BLaER1 treated with 17β-estradiol and CSF1 and Interleukin-3, amounts not matched to agents 10 nM and 100 nM (cell line): ENCODE measurements at regions not wholly inside any gene's neighbourhood (a gene's known extent, or its start where the extent isn't known, plus 50 kb on each side); places are given as distances from the start of the nearest gene placed in this dataset.

Source experiments
- H3K27ac ChIP-seq, 11 experiments: shearing (Covaris generic); formaldehyde crosslinking; 2 replicates each; pipeline ENCODE4 v1.8.1; 2022
- H3K27me3 ChIP-seq, 11 experiments: shearing (Covaris generic); formaldehyde crosslinking; 2 replicates each; pipeline ENCODE4 v1.8.1; 2022
- H3K36me3 ChIP-seq, 11 experiments: shearing (Covaris generic); formaldehyde crosslinking; 2 replicates each; pipeline ENCODE4 v1.8.1; 2022
- H3K4me1 ChIP-seq, 10 experiments: shearing (Covaris generic); formaldehyde crosslinking; 2 replicates each; pipeline ENCODE4 v1.8.1; 2022
- H3K4me2 ChIP-seq, 11 experiments: shearing (Covaris generic); formaldehyde crosslinking; 2 replicates each; pipeline ENCODE4 v1.8.1; 2022
- H3K4me3 ChIP-seq, 10 experiments: shearing (Covaris generic); formaldehyde crosslinking; 2 replicates each; pipeline ENCODE4 v1.8.1; 2022
- H3K9ac ChIP-seq, 11 experiments: shearing (Covaris generic); formaldehyde crosslinking; 2 replicates each; pipeline ENCODE4 v1.8.1; 2022
- H3K9me3 ChIP-seq, 11 experiments: shearing (Covaris generic); formaldehyde crosslinking; replicated peaks in 1 of 11; 2 replicates each; pipeline ENCODE4 v1.8.1; 2022
- H4K20me1 ChIP-seq, 11 experiments: shearing (Covaris generic); formaldehyde crosslinking; 2 replicates each; pipeline ENCODE4 v1.8.1; 2022
- Cebpa-rat ChIP-seq, 11 experiments: shearing (Covaris generic); IDR thresholded peaks; 2 replicates each; pipeline ENCODE4 v1.8.1; 2022

DNA sequence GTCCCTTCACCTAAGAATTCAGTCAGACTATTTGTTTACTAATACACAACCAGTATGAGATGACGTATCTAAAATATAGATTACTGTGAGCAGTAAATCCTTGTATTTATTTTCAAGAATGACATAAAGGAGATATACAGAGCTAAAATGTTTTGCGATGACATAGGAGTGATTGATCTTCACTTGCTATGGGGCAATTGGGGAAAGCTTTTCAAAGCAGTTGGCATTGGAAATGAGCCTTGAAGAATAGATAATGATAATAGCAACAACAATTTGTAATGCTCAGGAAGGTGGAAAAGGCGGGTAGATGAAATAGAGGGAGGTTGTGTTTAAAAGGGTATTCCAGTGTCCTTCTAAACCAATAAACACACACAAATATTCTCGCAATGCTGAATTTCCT lies 623.7 kb downstream of the CDH8 start:
- Histone ChIP-seq H3K4me1 (no peaks in the 10 kb centered on the region), H3K27ac (no peak overlapping the region), H3K9me3 (no peaks in the 10 kb centered on the region), H3K4me3 (no peak overlapping the region), H4K20me1 (no peaks in the 10 kb centered on the region), H3K27me3 (no peaks in the 10 kb centered on the region), H3K9ac (no peak overlapping the region), H3K4me2 (no peak overlapping the region), H3K36me3 (no peaks in the 10 kb centered on the region)
- no peak for TF ChIP-seq Cebpa-rat (IDR thresholded peaks at IDR 0.05)

DNA sequence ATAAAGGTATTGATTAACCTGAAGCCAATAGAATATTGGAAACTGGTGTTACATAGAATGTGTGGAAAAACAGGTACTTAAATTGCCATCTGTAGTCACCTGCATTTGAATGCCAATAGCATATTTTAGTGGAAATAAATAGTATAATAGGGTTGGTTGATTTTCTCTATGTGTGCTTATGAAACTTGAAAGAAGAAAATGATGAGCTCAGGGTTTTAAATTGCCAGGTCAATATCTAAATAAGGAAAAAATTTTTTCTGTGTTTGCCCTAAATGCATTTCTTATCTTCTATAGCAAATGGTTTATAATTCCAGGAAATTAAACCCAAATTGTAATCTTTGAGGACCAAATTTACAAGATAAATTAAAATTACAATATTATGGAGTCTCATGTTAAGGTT lies 626.6 kb downstream of the CDH8 start:
- H3K4me2 ChIP-seq = no peak overlapping the region
- no peaks in the 10 kb centered on the region for H3K4me1 ChIP-seq
- no peak overlapping the region for H3K27ac ChIP-seq
- no peaks in the 10 kb centered on the region for H3K9me3 ChIP-seq
- H3K4me3 ChIP-seq = no peak overlapping the region
- TF ChIP-seq Cebpa-rat (IDR thresholded peaks at IDR 0.05) = no peak
- no peaks in the 10 kb centered on the region for H4K20me1 ChIP-seq
- H3K36me3 ChIP-seq = no peaks in the 10 kb centered on the region
- H3K9ac ChIP-seq = no peak overlapping the region
- no peaks in the 10 kb centered on the region for H3K27me3 ChIP-seq

DNA sequence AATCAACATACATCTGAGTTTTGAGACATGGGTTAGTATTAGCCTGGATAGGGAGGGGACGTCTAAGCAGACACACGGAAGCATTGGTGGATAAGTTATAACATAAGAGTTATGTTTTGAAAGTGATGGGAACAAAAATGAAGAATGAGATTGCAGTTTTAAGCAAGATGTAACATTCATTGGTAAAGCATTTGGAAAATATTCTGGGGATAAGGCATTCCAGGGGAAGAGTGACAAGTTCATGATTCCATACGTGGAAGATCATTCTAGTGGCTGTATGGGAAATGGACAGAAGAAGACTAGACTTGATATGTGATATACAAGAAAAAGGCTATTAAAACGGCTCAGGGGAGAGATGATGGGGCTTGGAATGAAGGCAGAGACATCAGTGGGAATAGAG lies 632.9 kb downstream of the CDH8 start:
- Histone ChIP-seq H3K4me2 (no peak overlapping the region), H3K9me3 (no peaks in the 10 kb centered on the region), H3K36me3 (no peaks in the 10 kb centered on the region), H3K4me1 (no peaks in the 10 kb centered on the region), H4K20me1 (no peaks in the 10 kb centered on the region), H3K9ac (no peak overlapping the region), H3K27ac (no peak overlapping the region), H3K27me3 (no peaks in the 10 kb centered on the region), H3K4me3 (no peak overlapping the region)
- no peak for TF ChIP-seq Cebpa-rat (IDR thresholded peaks at IDR 0.05)

DNA sequence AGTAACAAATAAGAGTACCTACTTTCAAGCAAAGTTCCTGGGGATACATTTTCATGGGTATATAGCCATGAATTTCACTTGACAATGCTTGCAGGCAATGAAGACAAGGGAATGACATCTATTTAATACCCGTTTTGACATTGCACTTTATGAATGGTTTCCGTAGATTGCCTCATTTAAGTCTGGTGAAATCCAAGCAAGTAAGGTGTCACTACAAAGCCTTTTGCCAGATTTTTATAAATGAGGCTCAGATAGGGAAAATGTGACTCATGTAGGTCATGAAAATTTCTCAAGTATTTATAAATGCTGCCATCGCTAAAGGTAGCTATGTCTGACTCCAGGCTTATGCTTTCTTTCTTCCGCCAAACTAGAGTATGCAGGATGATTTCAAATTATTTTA lies 644.3 kb downstream of the CDH8 start:
- Histone ChIP-seq H3K4me2 (no peak overlapping the region), H3K36me3 (no peaks in the 10 kb centered on the region), H4K20me1 (no peaks in the 10 kb centered on the region), H3K9ac (no peak overlapping the region), H3K4me1 (no peaks in the 10 kb centered on the region), H3K27me3 (no peaks in the 10 kb centered on the region), H3K4me3 (no peak overlapping the region), H3K9me3 (no peaks in the 10 kb centered on the region), H3K27ac (no peak overlapping the region)
- no peak for TF ChIP-seq Cebpa-rat (IDR thresholded peaks at IDR 0.05)

DNA sequence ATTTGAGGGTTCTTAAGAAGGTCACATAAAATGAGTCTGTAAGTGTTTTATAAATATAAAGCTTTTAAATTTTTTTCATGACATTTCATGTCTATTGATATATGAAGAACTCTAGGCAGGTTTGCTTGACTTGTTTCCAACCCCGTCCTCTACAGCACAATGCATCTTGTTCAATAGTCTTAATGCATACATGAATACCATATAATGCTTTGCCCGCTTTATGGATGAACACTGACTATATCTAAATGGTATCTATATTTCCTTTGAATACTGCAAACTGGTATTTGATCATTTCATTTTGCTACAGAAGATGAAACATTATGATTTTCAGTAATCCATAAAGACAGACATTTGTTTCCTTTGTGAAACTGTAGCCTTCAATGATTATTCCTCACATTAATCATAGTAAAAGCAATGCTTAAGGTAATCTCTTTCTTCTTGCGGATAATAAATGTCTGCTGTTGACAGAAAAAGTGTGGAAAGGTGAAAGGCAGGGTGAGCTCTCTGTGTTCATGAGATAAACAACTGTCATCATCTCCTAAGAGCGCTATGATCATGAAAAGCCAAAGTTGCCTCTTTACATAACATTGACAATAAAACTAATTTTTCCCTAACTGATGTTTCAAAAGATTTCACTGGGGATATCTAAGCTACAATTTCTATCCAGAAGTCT lies 645.1 kb downstream of the CDH8 start:
- no peak for TF ChIP-seq Cebpa-rat (IDR thresholded peaks at IDR 0.05)

DNA sequence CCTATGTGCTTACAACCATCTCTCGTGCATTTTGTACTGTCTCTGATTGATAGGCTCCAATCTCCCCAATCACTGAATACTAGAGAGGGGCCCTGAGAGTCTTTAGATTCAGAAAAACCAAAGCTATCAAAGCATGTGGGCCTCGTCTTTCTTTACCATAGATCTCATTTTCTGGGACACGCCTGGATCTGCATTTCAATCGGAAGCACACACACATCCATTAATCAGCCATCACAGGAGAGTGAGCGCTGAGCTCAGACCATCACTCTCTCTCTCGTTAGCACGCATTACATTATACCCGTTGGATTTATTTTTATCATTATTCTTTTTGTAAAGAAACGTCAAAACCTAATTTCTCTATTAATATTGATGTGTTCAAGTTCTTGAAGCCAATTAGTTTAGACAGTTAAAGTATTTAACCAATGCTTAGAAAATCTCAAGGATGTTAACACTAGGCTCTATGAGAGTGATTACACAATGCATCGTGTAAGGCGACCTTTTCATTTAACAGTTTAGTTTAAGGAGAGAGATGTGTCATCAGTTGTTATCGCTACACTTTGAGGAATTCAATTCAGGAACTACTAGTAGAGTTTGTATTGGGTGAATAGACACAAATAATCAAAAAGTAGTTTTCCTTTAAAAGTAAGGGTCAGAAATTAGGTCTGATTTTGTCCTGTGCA lies 650.7 kb downstream of the CDH8 start:
- H3K4me1 ChIP-seq = no peaks in the 10 kb centered on the region
- H3K4me3 ChIP-seq = no peak overlapping the region
- no peaks in the 10 kb centered on the region for H4K20me1 ChIP-seq
- no peaks in the 10 kb centered on the region for H3K27me3 ChIP-seq
- H3K9me3 ChIP-seq = no peaks in the 10 kb centered on the region
- no peaks in the 10 kb centered on the region for H3K36me3 ChIP-seq
- H3K9ac ChIP-seq = no peak overlapping the region
- H3K4me2 ChIP-seq = no peak overlapping the region
- no peak for TF ChIP-seq Cebpa-rat (IDR thresholded peaks at IDR 0.05)
- H3K27ac ChIP-seq = no peak overlapping the region

More for the DNA sequence above, 645.1 kb downstream of the CDH8 start:
- Histone ChIP-seq H3K4me2 (no peak overlapping the region), H3K9ac (no peak overlapping the region), H3K4me1 (no peaks in the 10 kb centered on the region), H4K20me1 (no peaks in the 10 kb centered on the region), H3K4me3 (no peak overlapping the region), H3K36me3 (no peaks in the 10 kb centered on the region), H3K9me3 (no peaks in the 10 kb centered on the region), H3K27me3 (no peaks in the 10 kb centered on the region), H3K27ac (no peak overlapping the region)

DNA sequence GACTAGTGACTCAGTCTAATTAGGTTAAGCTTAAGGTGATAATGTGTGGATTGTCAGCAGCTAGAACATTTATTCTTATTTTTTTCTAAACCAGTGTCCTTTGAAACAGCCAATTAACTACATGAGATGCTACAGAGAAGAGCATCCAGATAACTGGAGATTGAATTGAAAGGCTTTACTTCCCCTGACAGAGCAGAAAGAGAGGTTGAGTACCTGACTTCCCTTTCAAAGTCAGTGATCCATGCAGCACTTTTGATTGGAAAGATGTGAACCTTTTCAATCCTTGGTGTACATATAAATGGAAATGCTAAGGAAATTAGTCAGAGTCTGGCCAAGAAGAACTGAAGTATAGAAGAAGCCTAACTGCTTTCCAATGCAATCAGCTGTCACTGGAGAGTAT lies 653.8 kb downstream of the CDH8 start:
- TF ChIP-seq Cebpa-rat (IDR thresholded peaks at IDR 0.05) = no peak
- no peak overlapping the region for H3K4me2 ChIP-seq
- H3K27ac ChIP-seq = no peak overlapping the region
- no peaks in the 10 kb centered on the region for H3K4me1 ChIP-seq
- H3K9ac ChIP-seq = no peak overlapping the region
- no peaks in the 10 kb centered on the region for H3K36me3 ChIP-seq
- no peaks in the 10 kb centered on the region for H4K20me1 ChIP-seq
- no peaks in the 10 kb centered on the region for H3K9me3 ChIP-seq
- no peaks in the 10 kb centered on the region for H3K27me3 ChIP-seq
- H3K4me3 ChIP-seq = no peak overlapping the region

DNA sequence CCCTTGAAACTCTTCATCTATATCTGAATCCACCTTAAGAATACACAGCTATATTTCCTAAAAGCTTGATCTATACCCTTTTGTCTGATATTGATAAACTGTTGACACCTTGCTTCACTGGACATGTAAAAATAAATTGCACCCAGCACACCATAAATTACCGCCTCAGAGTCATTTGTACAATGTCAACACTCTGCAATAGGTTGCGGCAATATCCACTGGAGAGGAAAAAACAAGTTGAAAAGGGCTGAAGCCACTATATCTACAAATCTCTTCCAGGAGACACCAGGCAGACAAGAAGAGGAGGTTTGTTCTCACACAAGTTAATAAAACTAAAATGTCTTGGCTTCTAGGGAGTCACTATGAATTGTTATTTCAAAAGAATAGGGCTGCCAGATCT lies 656.9 kb downstream of the CDH8 start:
- Histone ChIP-seq H3K9me3 (0 out of 22 replicates have a peak, but pooled peaks cover 0 to under 1% (median 0%) of the 10 kb centered on the region in 11 experiments), H4K20me1 (no peaks in the 10 kb centered on the region), H3K4me3 (no peak overlapping the region), H3K27ac (no peak overlapping the region), H3K36me3 (no peaks in the 10 kb centered on the region), H3K4me2 (no peak overlapping the region), H3K9ac (no peak overlapping the region), H3K4me1 (no peaks in the 10 kb centered on the region), H3K27me3 (no peaks in the 10 kb centered on the region)
- no peak for TF ChIP-seq Cebpa-rat (IDR thresholded peaks at IDR 0.05)

DNA sequence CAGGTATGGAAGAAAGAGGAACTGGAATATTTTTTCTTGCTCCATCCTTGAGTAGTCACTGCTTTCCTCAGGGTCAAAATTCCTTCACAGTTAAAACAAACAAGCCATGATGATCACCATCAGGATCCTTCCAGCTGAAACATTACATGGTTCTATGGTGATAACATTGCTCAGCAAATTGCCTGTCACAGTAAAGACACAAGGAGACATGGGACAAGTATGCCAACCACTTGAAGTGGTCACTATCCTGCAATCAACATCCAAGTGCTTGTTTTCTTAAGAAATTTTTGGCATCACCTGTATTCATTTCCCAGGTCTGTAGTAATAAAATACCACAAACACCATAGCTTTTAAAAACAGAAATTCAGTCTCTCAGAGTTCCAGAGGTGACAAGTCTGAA lies 662.2 kb downstream of the CDH8 start:
- Histone ChIP-seq H3K4me2 (no peak overlapping the region), H3K4me1 (peaks cover 5 to 25% (median 13%) of the 10 kb centered on the region in 10 experiments; a peak in 17 of 20 replicates), H4K20me1 (no peaks in the 10 kb centered on the region), H3K27me3 (peaks cover 0 to 30% (median 0%) of the 10 kb centered on the region in 11 experiments; a peak in 5 of 22 replicates), H3K27ac (no peak overlapping the region), H3K4me3 (no peak overlapping the region), H3K9me3 (peaks cover 0 to 8% (median 0%) of the 10 kb centered on the region in 11 experiments; a peak in 1 of 22 replicates), H3K36me3 (no peaks in the 10 kb centered on the region), H3K9ac (no peak overlapping the region)
- TF ChIP-seq Cebpa-rat (IDR thresholded peaks at IDR 0.05) = no peak

DNA sequence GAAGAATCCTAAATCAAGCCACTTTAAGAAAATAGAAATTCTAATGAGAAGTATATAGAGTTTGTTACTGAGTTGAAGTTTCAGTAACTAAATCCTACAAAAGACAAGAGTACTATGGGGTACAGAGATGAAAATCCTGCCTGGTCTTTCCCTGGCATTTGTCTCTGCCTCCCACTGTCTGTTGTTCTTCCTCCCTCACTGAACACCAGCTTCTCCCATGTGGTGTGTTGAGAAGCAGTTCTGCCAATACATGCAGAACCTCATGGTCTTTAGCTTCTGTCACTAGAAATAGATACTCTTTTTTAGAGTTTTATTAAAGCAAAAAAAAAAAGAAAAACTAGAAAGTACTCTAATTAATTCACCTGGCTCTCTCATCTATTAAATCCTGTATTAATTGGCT lies 664.4 kb downstream of the CDH8 start:
- TF ChIP-seq Cebpa-rat (IDR thresholded peaks at IDR 0.05) = no peak
- Histone ChIP-seq H3K4me1 (peaks cover 5 to 25% (median 13%) of the 10 kb centered on the region in 10 experiments; a peak in 17 of 20 replicates), H3K9me3 (peaks cover 0 to 8% (median 0%) of the 10 kb centered on the region in 11 experiments; a peak in 1 of 22 replicates), H3K27ac (0 out of 22 replicates have a peak overlapping the region, but pooled peaks of 1 of the 11 experiments have one; percentile 9), H3K27me3 (peaks cover 0 to 46% (median 0%) of the 10 kb centered on the region in 11 experiments; a peak in 5 of 22 replicates), H3K4me2 (0 out of 22 replicates have a peak overlapping the region, but pooled peaks of 1 of the 11 experiments have one; percentile 45), H3K36me3 (no peaks in the 10 kb centered on the region), H3K9ac (no peak overlapping the region), H3K4me3 (no peak overlapping the region), H4K20me1 (no peaks in the 10 kb centered on the region)
